ENCODE measurements at regions not wholly inside any gene's neighbourhood (a gene's known extent, or its start where the extent isn't known, plus 50 kb on each side); places are given as distances from the start of the nearest gene placed in this dataset.

- no peak overlapping the region for H2BK20ac ChIP-seq (ENCODE audit: low read length)
- CTCF ChIA-PET (ENCODE audit: partially characterized antibody), result no interaction called here
- H2BK5ac ChIP-seq (ENCODE audit: low read depth, low read length), result no peak overlapping the region
- 91% methylated on average over 2 of the region's 2 CpGs; no CpG with 5 or more reads in 1 of the 2 experiments for WGBS, 2 experiments (ENCODE audit: extremely low coverage in 1 of 2, insufficient coverage in 1 of 2, insufficient read length in 1 of 2, insufficient replicate concordance in 2 of 2, low coverage in 1 of 2, low lambda C conversion rate in 2 of 2, missing lambda C conversion rate in 1 of 2)
- H2AK5ac ChIP-seq (ENCODE audit: low read depth, low read length), result no peak overlapping the region
- peaks cover 0 to 4% (median 0%) of the 10 kb centered on the region in 4 experiments; a peak in 2 of 7 replicates for H3K4me1 ChIP-seq (replicated peaks in 1 of 4; ENCODE audit: control insufficient read depth in 3 of 4, insufficient read depth in 4 of 4, low read length in 3 of 4)
- no peaks in the 10 kb centered on the region for H3K79me1 ChIP-seq (ENCODE audit: low read depth, low read length)
- H3K14ac ChIP-seq (ENCODE audit: insufficient read length), result no peak overlapping the region
- POLR2A ChIA-PET (ENCODE audit: partially characterized antibody), result no interaction called here
- no peak overlapping the region for H4K91ac ChIP-seq (replicated peaks; ENCODE audit: insufficient read length, low read length)
- H3K18ac ChIP-seq (ENCODE audit: extremely low read depth, low read length), result no peak overlapping the region
- H3K9me3 ChIP-seq (ENCODE audit: insufficient read depth in 2 of 2, low read depth in 1 of 2, low read length in 1 of 2), result no peaks in the 10 kb centered on the region
- no peak overlapping the region for H2BK120ac ChIP-seq (replicated peaks; ENCODE audit: low read depth, low read length)
- H2BK12ac ChIP-seq (ENCODE audit: low read depth, low read length), result no peak overlapping the region
- no peak overlapping the region for H3K4me3 ChIP-seq (ENCODE audit: extremely low read depth in 1 of 4, insufficient read depth in 2 of 4, low read depth in 3 of 4, low read length in 4 of 4)
- H3K4me2 ChIP-seq (ENCODE audit: insufficient read depth in 1 of 2, low read depth in 2 of 2, low read length in 2 of 2), result no peak overlapping the region
- no peak overlapping the region for H4K5ac ChIP-seq (ENCODE audit: insufficient read length, low read depth, low read length)
- H2BK15ac ChIP-seq (ENCODE audit: low read length), result no peak overlapping the region
- FAIRE-seq, result no peak
- no peak for DNase-seq (ENCODE audit: low read depth in 1 of 2, low spot score in 2 of 2)
- H3K27me3 ChIP-seq (replicated peaks in 1 of 4; ENCODE audit: control insufficient read depth in 3 of 4, extremely low read depth in 1 of 4, insufficient read depth in 3 of 4, low read length in 3 of 4), result no peaks in the 10 kb centered on the region
- H3K27ac ChIP-seq (ENCODE audit: low read depth, low read length), result no peak overlapping the region
- no peak overlapping the region for H3K23ac ChIP-seq (ENCODE audit: insufficient read length)
- no peaks in the 10 kb centered on the region for H4K20me1 ChIP-seq (replicated peaks in 1 of 2; ENCODE audit: control insufficient read depth in 1 of 2, insufficient read depth in 2 of 2, low read length in 2 of 2)
- H2AFZ ChIP-seq (ENCODE audit: low read length), result no peak overlapping the region
- no peak for TF ChIP-seq POU5F1 (IDR thresholded peaks at IDR 0.05; ENCODE audit: low read depth, low read length)
- TF ChIP-seq CBX8 (IDR thresholded peaks at IDR 0.05; ENCODE audit: borderline replicate concordance, low read depth, low read length), result no peak
- TF ChIP-seq KDM4A (IDR thresholded peaks at IDR 0.05; ENCODE audit: low read depth, low read length, severe bottlenecking), result no peak
- TF ChIP-seq USF2 (IDR thresholded peaks at IDR 0.05; ENCODE audit: low read length), result no peak
- TF ChIP-seq POLR2AphosphoS5 (IDR thresholded peaks at IDR 0.05; ENCODE audit: low read depth, low read length), result no peak
- no peak for TF ChIP-seq EGR1 (IDR thresholded peaks at IDR 0.05; ENCODE audit: borderline replicate concordance, low read depth, low read length)
- no peak for TF ChIP-seq NANOG (IDR thresholded peaks at IDR 0.05; ENCODE audit: insufficient read depth, low read depth, low read length, poor library complexity, severe bottlenecking)
- TF ChIP-seq BRCA1 (IDR thresholded peaks at IDR 0.05; ENCODE audit: low read depth, low read length), result no peak
- TF ChIP-seq E2F6 (IDR thresholded peaks at IDR 0.05), result no peak
- TF ChIP-seq RXRA (IDR thresholded peaks at IDR 0.05; ENCODE audit: insufficient read depth, low read depth, low read length), result no peak
- TF ChIP-seq RBBP5 (IDR thresholded peaks at IDR 0.05; ENCODE audit: borderline replicate concordance, low read depth, low read length), result no peak
- TF ChIP-seq SP1 (IDR thresholded peaks at IDR 0.05; ENCODE audit: low read depth, low read length), result no peak
- no peaks in the 10 kb centered on the region for H3K36me3 ChIP-seq (ENCODE audit: control insufficient read depth in 2 of 4, insufficient read depth in 4 of 4, low read length in 3 of 4)
- no peak overlapping the region for H3K56ac ChIP-seq (replicated peaks; ENCODE audit: insufficient read length, low read depth, low read length)
- H3K23me2 ChIP-seq (ENCODE audit: low read depth, low read length), result no peaks in the 10 kb centered on the region
- no peaks in the 10 kb centered on the region for H3K79me2 ChIP-seq (ENCODE audit: control insufficient read depth in 1 of 2, insufficient read depth in 2 of 2, low read length in 2 of 2)
- no peak overlapping the region for H4K8ac ChIP-seq (ENCODE audit: extremely low read depth, insufficient read depth, low read length)
- no peak overlapping the region for H3K4ac ChIP-seq (replicated peaks; ENCODE audit: insufficient read length, low read depth, low read length)
- peak overlapping the region in 1 of 4 experiments; percentile 34; a peak in 1 of 7 replicates for H3K9ac ChIP-seq (replicated peaks in 1 of 4; ENCODE audit: extremely low read depth in 1 of 4, low read depth in 3 of 4, low read length in 3 of 4)
Measured at GRCh38 chr13:99873141-99873540, 98.4 kb downstream of the ZIC5 start.

All from H1 (cell line).